ENCODE measurements at regions not wholly inside any gene's neighbourhood (a gene's known extent, or its start where the extent isn't known, plus 50 kb on each side); places are given as distances from the start of the nearest gene placed in this dataset.

DNA sequence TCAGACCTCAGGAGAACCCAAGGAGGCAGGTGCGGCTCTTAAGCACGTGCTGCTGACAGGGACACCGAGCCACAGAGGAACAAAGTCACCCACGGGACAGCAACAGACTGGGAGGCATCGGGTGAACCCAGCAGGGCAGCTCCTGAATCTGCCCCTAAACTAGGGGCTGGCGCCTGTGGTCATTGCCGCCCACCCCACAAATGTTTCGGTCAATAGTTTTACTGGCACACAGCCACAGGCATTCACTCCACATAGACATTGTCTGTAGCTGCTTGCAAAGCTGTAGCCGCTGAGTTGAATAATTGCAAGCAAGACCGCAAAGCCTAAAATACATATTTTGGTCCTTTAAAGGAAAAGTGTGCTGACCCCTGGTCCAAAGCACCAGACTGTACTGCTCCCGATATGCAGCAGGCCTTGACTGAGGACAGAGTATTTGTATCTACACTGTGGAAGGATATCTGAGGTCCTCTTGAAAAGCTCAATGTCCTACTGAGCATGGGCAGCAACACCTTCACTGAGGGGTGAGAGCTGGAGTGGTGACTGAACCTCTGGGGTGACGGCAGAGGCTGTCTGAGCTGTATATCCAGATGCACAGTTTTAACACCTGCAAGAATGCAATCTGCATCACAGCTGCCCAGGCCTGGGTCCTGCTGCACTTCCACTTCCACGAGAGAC is 310.3 kb downstream of the THBS2 start:
- intact Hi-C loops (cut with micrococcal nuclease; ENCODE audit: unreplicated experiment) = no loop called here
- Histone ChIP-seq H4K20me1 (ENCODE audit: insufficient read depth) (no peaks in the 10 kb centered on the region), H3K4me1 (replicated peaks; ENCODE audit: insufficient read depth) (no peaks in the 10 kb centered on the region), H3K9me2 (ENCODE audit: insufficient read depth) (no peaks in the 10 kb centered on the region), H3K36me3 (ENCODE audit: low read depth) (no peaks in the 10 kb centered on the region), H3K4me2 (no peak overlapping the region), H2AFZ (no peak overlapping the region), H3F3A (ENCODE audit: insufficient read depth, low read depth) (no peaks in the 10 kb centered on the region), H3K27me3 (ENCODE audit: insufficient read depth, low read depth) (peaks cover 89% of the 10 kb centered on the region), H3K27ac (no peak overlapping the region), H3K9me3 (ENCODE audit: insufficient read depth, low read depth) (no peaks in the 10 kb centered on the region), H3K4me3 (no peak overlapping the region), H3K79me2 (ENCODE audit: low read depth) (no peaks in the 10 kb centered on the region)
- TF ChIP-seq, protein P1, sequence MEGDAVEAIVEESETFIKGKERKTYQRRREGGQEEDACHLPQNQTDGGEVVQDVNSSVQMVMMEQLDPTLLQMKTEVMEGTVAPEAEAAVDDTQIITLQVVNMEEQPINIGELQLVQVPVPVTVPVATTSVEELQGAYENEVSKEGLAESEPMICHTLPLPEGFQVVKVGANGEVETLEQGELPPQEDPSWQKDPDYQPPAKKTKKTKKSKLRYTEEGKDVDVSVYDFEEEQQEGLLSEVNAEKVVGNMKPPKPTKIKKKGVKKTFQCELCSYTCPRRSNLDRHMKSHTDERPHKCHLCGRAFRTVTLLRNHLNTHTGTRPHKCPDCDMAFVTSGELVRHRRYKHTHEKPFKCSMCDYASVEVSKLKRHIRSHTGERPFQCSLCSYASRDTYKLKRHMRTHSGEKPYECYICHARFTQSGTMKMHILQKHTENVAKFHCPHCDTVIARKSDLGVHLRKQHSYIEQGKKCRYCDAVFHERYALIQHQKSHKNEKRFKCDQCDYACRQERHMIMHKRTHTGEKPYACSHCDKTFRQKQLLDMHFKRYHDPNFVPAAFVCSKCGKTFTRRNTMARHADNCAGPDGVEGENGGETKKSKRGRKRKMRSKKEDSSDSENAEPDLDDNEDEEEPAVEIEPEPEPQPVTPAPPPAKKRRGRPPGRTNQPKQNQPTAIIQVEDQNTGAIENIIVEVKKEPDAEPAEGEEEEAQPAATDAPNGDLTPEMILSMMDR (conservative IDR thresholded peaks at IDR 0.05) = no peak
- TF ChIP-seq EZH2 (IDR thresholded peaks at IDR 0.05; ENCODE audit: low read depth) = no peak
- POLR2A ChIA-PET (ENCODE audit: unreplicated experiment) = no interaction called here
- no peak for DNase-seq
- no TSS peak for BruUV-seq (replicated peaks)
- CTCF ChIA-PET = no interaction called here

DNA sequence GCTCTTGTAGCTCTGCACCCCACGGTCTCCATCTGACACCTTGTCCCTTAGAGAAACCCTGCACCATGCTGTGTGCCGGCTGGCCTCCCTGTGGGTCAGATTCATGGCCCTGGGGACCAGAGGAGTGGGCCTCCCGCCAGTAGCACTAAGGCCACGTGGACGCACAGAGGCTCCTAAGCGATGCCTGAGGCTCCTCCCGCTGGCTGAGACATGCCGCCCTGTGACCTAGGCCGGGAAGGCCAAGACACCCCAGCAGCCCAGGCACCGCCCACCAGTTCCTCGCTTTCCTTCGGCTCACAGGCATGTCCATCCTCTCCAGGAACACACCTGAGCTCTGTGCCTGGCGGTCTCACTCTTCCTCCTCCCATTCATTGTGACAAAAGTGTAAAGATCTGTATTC is 311.0 kb downstream of the THBS2 start:
- no peak overlapping the region for H3K4me3 ChIP-seq
- H3K79me2 ChIP-seq (ENCODE audit: low read depth) = no peaks in the 10 kb centered on the region
- H3K4me1 ChIP-seq (replicated peaks; ENCODE audit: insufficient read depth) = no peaks in the 10 kb centered on the region
- ChIA-PET CTCF (no interaction called here), POLR2A (ENCODE audit: unreplicated experiment) (no interaction called here)
- peaks cover 89% of the 10 kb centered on the region for H3K27me3 ChIP-seq (ENCODE audit: insufficient read depth, low read depth)
- no peaks in the 10 kb centered on the region for H3K36me3 ChIP-seq (ENCODE audit: low read depth)
- intact Hi-C loops (cut with micrococcal nuclease; ENCODE audit: unreplicated experiment) = no loop called here
- H3F3A ChIP-seq (ENCODE audit: insufficient read depth, low read depth) = no peaks in the 10 kb centered on the region
- H3K4me2 ChIP-seq = no peak overlapping the region
- no TSS peak for BruUV-seq (replicated peaks)
- TF ChIP-seq, protein P1 (conservative IDR thresholded peaks at IDR 0.05) = no peak
- TF ChIP-seq EZH2 (IDR thresholded peaks at IDR 0.05; ENCODE audit: low read depth) = no peak
- no peaks in the 10 kb centered on the region for H3K9me3 ChIP-seq (ENCODE audit: insufficient read depth, low read depth)
- no peaks in the 10 kb centered on the region for H4K20me1 ChIP-seq (ENCODE audit: insufficient read depth)
- H2AFZ ChIP-seq = no peak overlapping the region
- H3K27ac ChIP-seq = no peak overlapping the region
- no peaks in the 10 kb centered on the region for H3K9me2 ChIP-seq (ENCODE audit: insufficient read depth)
- no peak for DNase-seq

GRCh38 chr6:168941036-168941435 is 312.6 kb downstream of the THBS2 start:
- Histone ChIP-seq H2AFZ (no peak overlapping the region), H4K20me1 (ENCODE audit: insufficient read depth) (no peaks in the 10 kb centered on the region), H3K36me3 (ENCODE audit: low read depth) (no peaks in the 10 kb centered on the region), H3K79me2 (ENCODE audit: low read depth) (no peaks in the 10 kb centered on the region), H3K27ac (no peak overlapping the region), H3K9me3 (ENCODE audit: insufficient read depth, low read depth) (no peaks in the 10 kb centered on the region), H3K27me3 (ENCODE audit: insufficient read depth, low read depth) (peaks cover 92% of the 10 kb centered on the region), H3K4me2 (no peak overlapping the region), H3K4me3 (no peak overlapping the region), H3F3A (ENCODE audit: insufficient read depth, low read depth) (no peaks in the 10 kb centered on the region), H3K4me1 (replicated peaks; ENCODE audit: insufficient read depth) (no peaks in the 10 kb centered on the region), H3K9me2 (ENCODE audit: insufficient read depth) (no peaks in the 10 kb centered on the region)
- POLR2A ChIA-PET (ENCODE audit: unreplicated experiment) = no interaction called here
- no TSS peak for BruUV-seq (replicated peaks)
- DNase-seq = no peak
- intact Hi-C loops (cut with micrococcal nuclease; ENCODE audit: unreplicated experiment) = no loop called here
- CTCF ChIA-PET = no interaction called here
- no peak for TF ChIP-seq EZH2 (IDR thresholded peaks at IDR 0.05; ENCODE audit: low read depth)
- TF ChIP-seq, protein P1 (conservative IDR thresholded peaks at IDR 0.05) = no peak
